HCT116 (cell line): ENCODE measurements at regions not wholly inside any gene's neighbourhood (a gene's known extent, or its start where the extent isn't known, plus 50 kb on each side); places are given as distances from the start of the nearest gene placed in this dataset.

Experiments used
- ATAC-seq: fragments of 200-7000 bp; cut with Tn5 transposase; 2 replicates; pipeline ENCODE4 v1.9.1; 2020; ENCODE audit warnings: mild to moderate bottlenecking, moderate library complexity
- BruUV-seq: library from RNA; stranded (reverse); fragments of 400-500 nt; replicated peaks from 2 replicates; lab custom pipeline; 2021; lab: Mats Ljungman, UMichigan
- CTCF ChIA-PET: fragments of 300-600 bp; sonication (Branson Sonifier 250); formaldehyde crosslinking; loops from one replicate; lab custom pipeline; 2021; ENCODE audit warnings: antibody characterized with exemption; lab: Charles Lee
- POLR2A ChIA-PET: fragments of 300-600, 350-600 bp; sonication (Branson Sonifier 250); formaldehyde crosslinking; loops from one replicate; lab custom pipeline; 2021; ENCODE audit warnings: antibody characterized with exemption; lab: Charles Lee
- RAD21 ChIA-PET, 2 experiments: fragments of 300-600 bp; sonication (Branson Sonifier 250); formaldehyde crosslinking; loops; one replicate each; lab custom pipeline; 2023; ENCODE audit warnings: low total read pairs in 2 of 2; ENCODE audit not compliant: uncharacterized antibody in 2 of 2, unreplicated experiment in 2 of 2, low non-redundant PET in 1 of 2; lab: Charles Lee
- DNase-seq: peaks from one replicate; pipeline ENCODE4 v3.0.0-alpha.2; 2010; ENCODE audit warnings: low read depth, low spot score
- H2AFZ ChIP-seq: fragments of 200-600 bp; shearing (Covaris generic), sonication (generic); 2 replicates; pipeline ENCODE4 v1.6.1; 2017; ENCODE audit warnings: low read depth, mixed run types, mixed read lengths, antibody characterized with exemption, low read length; ENCODE audit not compliant: poor library complexity, severe bottlenecking
- H3K27ac ChIP-seq: 2 replicates; pipeline ENCODE4 v1.5.1; 2012; ENCODE audit warnings: low read depth, low read length
- H3K27me3 ChIP-seq: fragments of 200-600 bp; sonication (generic); 2 replicates; pipeline ENCODE4 v1.6.1; 2016; ENCODE audit warnings: mixed run types, low read length, mixed read lengths; ENCODE audit not compliant: insufficient read depth
- H3K36me3 ChIP-seq, 2 experiments: fragments of 200-500 bp in 1 of 2; fragments of 200-600 bp in 1 of 2; sonication (Bioruptor generic) in 1 of 2; sonication (generic) in 1 of 2; 2 replicates each; pipeline versions ENCODE4 v1.5.1 to v1.6.1; 2014 to 2016; ENCODE audit warnings: low read length in 2 of 2, inconsistent platforms in 1 of 2, mixed read lengths in 1 of 2, mixed run types in 1 of 2; ENCODE audit not compliant: insufficient read depth in 2 of 2, control insufficient read depth in 1 of 2
- H3K4me1 ChIP-seq, 2 experiments: fragments of 200-600 bp in 1 of 2; sonication (generic) in 1 of 2; 2 replicates each; pipeline versions ENCODE4 v1.5.1 to v1.6.1; 2012 to 2017; ENCODE audit warnings: low read length in 2 of 2, inconsistent platforms in 1 of 2, mild to moderate bottlenecking in 1 of 2, mixed read lengths in 1 of 2, mixed run types in 1 of 2, moderate library complexity in 1 of 2; ENCODE audit not compliant: insufficient read depth in 2 of 2, control insufficient read depth in 1 of 2
- H3K4me2 ChIP-seq: fragments of 200-600 bp; sonication (generic); 2 replicates; pipeline ENCODE4 v1.6.1; 2017; ENCODE audit warnings: mixed run types, low read length, mixed read lengths
- H3K4me3 ChIP-seq, 2 experiments: fragments of 200-600 bp in 1 of 2; sonication (generic) in 1 of 2; replicated peaks in 1 of 2; 2 replicates each; pipeline ENCODE4 v1.5.1; 2011 to 2016; ENCODE audit warnings: low read length in 2 of 2, control low read depth in 1 of 2, low read depth in 1 of 2, mild to moderate bottlenecking in 1 of 2, mixed read lengths in 1 of 2, mixed run types in 1 of 2
- H3K79me2 ChIP-seq: fragments of 200-600 bp; sonication (generic); 2 replicates; pipeline ENCODE4 v1.6.1; 2017; ENCODE audit warnings: mild to moderate bottlenecking, mixed run types, low read length, moderate library complexity, mixed read lengths; ENCODE audit not compliant: insufficient read depth
- H3K9ac ChIP-seq: fragments of 200-600 bp; sonication (generic); 2 replicates; pipeline ENCODE4 v1.6.1; 2016; ENCODE audit warnings: low read length, mixed read lengths
- H3K9me2 ChIP-seq: fragments of 200-600 bp; sonication (generic), shearing (Covaris generic); 2 replicates; pipeline ENCODE4 v1.6.1; 2017; ENCODE audit warnings: mixed run types, mild to moderate bottlenecking, moderate library complexity; ENCODE audit not compliant: insufficient read depth
- H3K9me3 ChIP-seq, 2 experiments: fragments of 200-500 bp in 1 of 2; fragments of 200-600 bp in 1 of 2; sonication (Bioruptor generic) in 1 of 2; sonication (generic) in 1 of 2; 2 replicates each; pipeline ENCODE4 v1.6.1; 2014 to 2017; ENCODE audit warnings: low read length in 2 of 2, mixed read lengths in 2 of 2, inconsistent platforms in 1 of 2, low read depth in 1 of 2, mild to moderate bottlenecking in 1 of 2, mixed run types in 1 of 2, moderate library complexity in 1 of 2; ENCODE audit not compliant: control insufficient read depth in 1 of 2, insufficient read depth in 1 of 2
- H4K20me1 ChIP-seq: fragments of 200-600 bp; sonication (generic), shearing (Covaris generic); 2 replicates; pipeline ENCODE4 v1.6.1; 2017; ENCODE audit warnings: mixed run types, mild to moderate bottlenecking, moderate library complexity; ENCODE audit not compliant: insufficient read depth
- CBX3 ChIP-seq: IDR thresholded peaks from 2 replicates; pipeline ENCODE4 v1.6.1; 2012; ENCODE audit warnings: low read depth
- CEBPB ChIP-seq: IDR thresholded peaks from 2 replicates; pipeline ENCODE4 v1.6.1; 2012; ENCODE audit warnings: low read depth
- EGR1 ChIP-seq: IDR thresholded peaks from 2 replicates; pipeline ENCODE4 v1.6.1; 2012; ENCODE audit warnings: low read depth
- ELF1 ChIP-seq: IDR thresholded peaks from 2 replicates; pipeline ENCODE4 v1.6.1; 2012; ENCODE audit warnings: low read depth, borderline replicate concordance
- EZH2 ChIP-seq: fragments of 200-600 bp; sonication (generic); IDR thresholded peaks from 2 replicates; pipeline ENCODE4 v1.6.1; 2017; ENCODE audit warnings: antibody characterized with exemption, mixed run types
- FOSL1 ChIP-seq: IDR thresholded peaks from 2 replicates; pipeline ENCODE4 v1.6.1; 2012; ENCODE audit warnings: low read depth
- JUND ChIP-seq: IDR thresholded peaks from 2 replicates; pipeline ENCODE4 v1.6.1; 2012
- RAD21 ChIP-seq: IDR thresholded peaks from 2 replicates; pipeline ENCODE4 v1.6.1; 2012; ENCODE audit warnings: low read depth, mild to moderate bottlenecking
- REST ChIP-seq: IDR thresholded peaks from 2 replicates; pipeline ENCODE4 v1.6.1; 2012; ENCODE audit warnings: low read depth
- SIN3A ChIP-seq: IDR thresholded peaks from 2 replicates; pipeline ENCODE4 v1.6.1; 2012; ENCODE audit warnings: low read depth
- SP1 ChIP-seq: IDR thresholded peaks from 2 replicates; pipeline ENCODE4 v1.6.1; 2012; ENCODE audit warnings: low read depth
- SRF ChIP-seq: IDR thresholded peaks from 2 replicates; pipeline ENCODE4 v1.6.1; 2012; ENCODE audit warnings: low read depth
- TCF7L2 ChIP-seq: IDR thresholded peaks from 2 replicates; pipeline ENCODE4 v1.7.0; 2011; ENCODE audit warnings: borderline replicate concordance, inconsistent platforms; ENCODE audit not compliant: insufficient read depth, insufficient read length; ENCODE audit errors: extremely low read depth
- ZFX ChIP-seq: fragments of 450-650 bp; IDR thresholded peaks from 2 replicates; pipeline ENCODE4 v1.6.1; 2017
- ZNF274 ChIP-seq: fragments of 200-500 bp; sonication (Bioruptor generic); IDR thresholded peaks from 2 replicates; pipeline ENCODE4 v1.6.1; 2014; ENCODE audit warnings: mild to moderate bottlenecking, low read depth, low read length, inconsistent platforms
- intact Hi-C: fragments of 100-400 bp; cut with micrococcal nuclease; formaldehyde crosslinking; loops from 2 replicates; pipeline ENCODE4 v1.10.0; 2022
- TF ChIP-seq, protein P1 (sequence below): IDR thresholded peaks from 2 replicates; pipeline ENCODE4 v1.6.1; 2012
- TF ChIP-seq, protein P2 (sequence below): IDR thresholded peaks from 2 replicates; pipeline ENCODE4 v1.6.1; 2012
- TF ChIP-seq, protein P3 (sequence below): IDR thresholded peaks from 2 replicates; pipeline ENCODE4 v1.6.1; 2011; ENCODE audit warnings: mild to moderate bottlenecking, low read length, moderate library complexity; ENCODE audit not compliant: insufficient replicate concordance; ENCODE audit errors: extremely low read depth

DNA sequence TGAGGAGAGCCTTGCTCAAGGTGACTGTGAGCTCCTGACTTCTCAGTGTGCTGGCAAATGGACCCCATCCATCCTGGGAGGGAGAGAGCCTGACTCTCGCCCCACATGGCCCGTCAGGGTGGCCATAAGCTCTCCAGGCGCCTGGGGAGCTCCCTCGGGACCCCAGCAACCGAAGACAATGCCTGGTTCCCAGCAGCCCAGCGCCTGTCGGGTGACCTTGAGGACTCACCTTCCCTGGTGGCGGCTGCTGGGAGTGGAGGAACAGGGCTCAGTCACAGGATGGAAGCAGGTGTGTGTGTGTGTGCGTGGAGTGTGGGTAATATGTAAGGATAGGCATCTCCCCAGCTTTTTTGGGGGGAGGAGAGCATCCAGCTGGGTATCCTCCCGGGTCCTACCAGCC lies 190.3 kb downstream of the MELK start (continued):
- TF ChIP-seq REST: no peak

DNA sequence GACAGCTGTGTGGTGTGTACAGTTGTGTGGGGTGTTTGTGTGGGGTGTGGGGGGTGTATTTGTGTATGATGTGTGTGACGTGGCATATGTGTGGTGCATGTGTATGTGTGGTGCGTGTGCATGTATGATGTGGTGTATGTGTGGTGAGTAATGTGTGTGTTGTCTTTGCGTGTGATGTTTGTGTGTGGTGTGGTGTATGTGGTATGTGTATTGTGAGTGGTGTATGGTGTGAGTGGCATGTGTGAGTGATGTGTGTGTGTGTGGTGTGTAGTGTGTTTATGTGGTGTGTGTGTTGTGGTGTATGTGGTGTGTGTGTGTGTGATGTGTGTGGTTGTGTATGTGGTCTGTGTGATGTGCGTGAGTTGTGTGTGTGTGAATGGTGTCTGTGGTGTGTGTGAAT lies 191.1 kb downstream of the MELK start:
- no peak overlapping the region for H2AFZ ChIP-seq
- no peak overlapping the region for H3K4me3 ChIP-seq
- BruUV-seq: no TSS peak
- intact Hi-C loops: no loop called here
- no peak overlapping the region for H3K4me2 ChIP-seq
- POLR2A ChIA-PET: no interaction called here
- H3K9me2 ChIP-seq: no peaks in the 10 kb centered on the region
- ATAC-seq (no peak), DNase-seq (no peak)
- peaks cover 43% of the 10 kb centered on the region for H3K27me3 ChIP-seq
- no peak overlapping the region for H3K27ac ChIP-seq
- H3K36me3 ChIP-seq: no peaks in the 10 kb centered on the region
- H3K79me2 ChIP-seq: no peaks in the 10 kb centered on the region
- RAD21 ChIA-PET: no interaction called here
- H3K4me1 ChIP-seq: peaks cover 0 to 20% of the 10 kb centered on the region in 2 experiments; a peak in 1 of 4 replicates
- H3K9me3 ChIP-seq: no peaks in the 10 kb centered on the region; a peak in 1 of 4 replicates
- no peaks in the 10 kb centered on the region for H4K20me1 ChIP-seq
- no peak overlapping the region for H3K9ac ChIP-seq
- CTCF ChIA-PET: no interaction called here
- TF ChIP-seq SRF (no peak), JUND (no peak), EGR1 (no peak), RAD21 (no peak), SIN3A (no peak), FOSL1 (no peak), ZNF274 (no peak), CBX3 (no peak), CEBPB (no peak), SP1 (no peak), REST (no peak), EZH2 (no peak), TCF7L2 (no peak), ZFX (no peak), ELF1 (no peak)
- TF ChIP-seq, protein P1, sequence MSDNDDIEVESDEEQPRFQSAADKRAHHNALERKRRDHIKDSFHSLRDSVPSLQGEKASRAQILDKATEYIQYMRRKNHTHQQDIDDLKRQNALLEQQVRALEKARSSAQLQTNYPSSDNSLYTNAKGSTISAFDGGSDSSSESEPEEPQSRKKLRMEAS: no peak
- TF ChIP-seq, protein P2, sequence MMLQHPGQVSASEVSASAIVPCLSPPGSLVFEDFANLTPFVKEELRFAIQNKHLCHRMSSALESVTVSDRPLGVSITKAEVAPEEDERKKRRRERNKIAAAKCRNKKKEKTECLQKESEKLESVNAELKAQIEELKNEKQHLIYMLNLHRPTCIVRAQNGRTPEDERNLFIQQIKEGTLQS: no peak
- TF ChIP-seq, protein P3, sequence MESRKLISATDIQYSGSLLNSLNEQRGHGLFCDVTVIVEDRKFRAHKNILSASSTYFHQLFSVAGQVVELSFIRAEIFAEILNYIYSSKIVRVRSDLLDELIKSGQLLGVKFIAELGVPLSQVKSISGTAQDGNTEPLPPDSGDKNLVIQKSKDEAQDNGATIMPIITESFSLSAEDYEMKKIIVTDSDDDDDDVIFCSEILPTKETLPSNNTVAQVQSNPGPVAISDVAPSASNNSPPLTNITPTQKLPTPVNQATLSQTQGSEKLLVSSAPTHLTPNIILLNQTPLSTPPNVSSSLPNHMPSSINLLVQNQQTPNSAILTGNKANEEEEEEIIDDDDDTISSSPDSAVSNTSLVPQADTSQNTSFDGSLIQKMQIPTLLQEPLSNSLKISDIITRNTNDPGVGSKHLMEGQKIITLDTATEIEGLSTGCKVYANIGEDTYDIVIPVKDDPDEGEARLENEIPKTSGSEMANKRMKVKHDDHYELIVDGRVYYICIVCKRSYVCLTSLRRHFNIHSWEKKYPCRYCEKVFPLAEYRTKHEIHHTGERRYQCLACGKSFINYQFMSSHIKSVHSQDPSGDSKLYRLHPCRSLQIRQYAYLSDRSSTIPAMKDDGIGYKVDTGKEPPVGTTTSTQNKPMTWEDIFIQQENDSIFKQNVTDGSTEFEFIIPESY: no peak
